Left ventricle myocardium inferior (tissue), 1 donor: ENCODE measurements at regions not wholly inside any gene's neighbourhood (a gene's known extent, or its start where the extent isn't known, plus 50 kb on each side); places are given as distances from the start of the nearest gene placed in this dataset.

Source experiments
- DNase-seq: peaks from one replicate; pipeline ENCODE4 v3.0.0-alpha.2; 2020
- H3K27ac ChIP-seq: fragments of 200-600 bp; replicated peaks from 2 replicates; pipeline ENCODE4 v1.8.0; 2021
- H3K27me3 ChIP-seq: fragments of 200-600 bp; 2 replicates; pipeline ENCODE4 v1.8.0; 2021; ENCODE audit warnings: low read depth
- H3K36me3 ChIP-seq: fragments of 200-600 bp; 2 replicates; pipeline ENCODE4 v1.8.0; 2021
- H3K4me1 ChIP-seq: fragments of 200-600 bp; 2 replicates; pipeline ENCODE4 v1.8.0; 2021
- H3K4me3 ChIP-seq: fragments of 200-600 bp; 2 replicates; pipeline ENCODE4 v1.8.0; 2021; ENCODE audit warnings: mild to moderate bottlenecking, moderate library complexity
- H3K9me3 ChIP-seq: fragments of 200-600 bp; replicated peaks from 2 replicates; pipeline ENCODE4 v1.8.0; 2021
- intact Hi-C: fragments of 100-400 bp; cut with micrococcal nuclease; formaldehyde crosslinking; loops from one replicate; pipeline ENCODE4 v1.11.0; 2022
- TF ChIP-seq, protein P1 (sequence below): fragments of 200-600 bp; IDR thresholded peaks from 2 replicates; pipeline ENCODE4 v1.8.0; 2021; ENCODE audit warnings: antibody characterized with exemption, mild to moderate bottlenecking, borderline replicate concordance
- donor health status: DM: no; HTN: yes; CAD: no; lungs with severe emphysema.

DNA sequence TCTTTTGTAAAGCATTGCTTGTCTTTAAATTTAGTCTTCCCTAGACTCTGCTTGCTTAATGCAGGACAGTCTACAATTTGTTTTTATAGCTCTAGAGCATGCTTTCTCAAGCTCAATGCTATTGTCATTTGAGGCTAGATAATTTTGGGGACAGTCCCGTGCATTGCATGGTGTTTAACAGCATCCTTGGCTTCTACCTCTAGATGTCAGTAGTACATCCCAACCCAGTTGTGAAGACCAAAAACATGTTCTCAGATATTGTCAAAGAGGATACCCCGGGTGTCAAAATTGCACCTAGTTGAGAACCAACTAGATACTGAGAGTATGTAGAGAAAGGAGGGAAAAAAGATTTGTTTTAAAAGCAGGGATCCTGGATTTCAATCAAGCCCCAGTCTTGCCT lies 277.5 kb downstream of the CEMIP2 start:
- H3K27me3 ChIP-seq = peaks cover 18% of the 10 kb centered on the region
- H3K9me3 ChIP-seq = no peaks in the 10 kb centered on the region
- H3K27ac ChIP-seq = no peak overlapping the region
- no peak for DNase-seq
- no peaks in the 10 kb centered on the region for H3K4me1 ChIP-seq
- no peaks in the 10 kb centered on the region for H3K36me3 ChIP-seq
- H3K4me3 ChIP-seq = no peak overlapping the region
- TF ChIP-seq, protein P1, sequence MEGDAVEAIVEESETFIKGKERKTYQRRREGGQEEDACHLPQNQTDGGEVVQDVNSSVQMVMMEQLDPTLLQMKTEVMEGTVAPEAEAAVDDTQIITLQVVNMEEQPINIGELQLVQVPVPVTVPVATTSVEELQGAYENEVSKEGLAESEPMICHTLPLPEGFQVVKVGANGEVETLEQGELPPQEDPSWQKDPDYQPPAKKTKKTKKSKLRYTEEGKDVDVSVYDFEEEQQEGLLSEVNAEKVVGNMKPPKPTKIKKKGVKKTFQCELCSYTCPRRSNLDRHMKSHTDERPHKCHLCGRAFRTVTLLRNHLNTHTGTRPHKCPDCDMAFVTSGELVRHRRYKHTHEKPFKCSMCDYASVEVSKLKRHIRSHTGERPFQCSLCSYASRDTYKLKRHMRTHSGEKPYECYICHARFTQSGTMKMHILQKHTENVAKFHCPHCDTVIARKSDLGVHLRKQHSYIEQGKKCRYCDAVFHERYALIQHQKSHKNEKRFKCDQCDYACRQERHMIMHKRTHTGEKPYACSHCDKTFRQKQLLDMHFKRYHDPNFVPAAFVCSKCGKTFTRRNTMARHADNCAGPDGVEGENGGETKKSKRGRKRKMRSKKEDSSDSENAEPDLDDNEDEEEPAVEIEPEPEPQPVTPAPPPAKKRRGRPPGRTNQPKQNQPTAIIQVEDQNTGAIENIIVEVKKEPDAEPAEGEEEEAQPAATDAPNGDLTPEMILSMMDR = peak; percentile 28
- intact Hi-C loops = no loop called here

- TF ChIP-seq, protein P1 = no peak
- Histone ChIP-seq H3K27me3 (peaks cover 18% of the 10 kb centered on the region), H3K4me1 (no peaks in the 10 kb centered on the region), H3K9me3 (no peaks in the 10 kb centered on the region), H3K27ac (no peak overlapping the region), H3K4me3 (no peak overlapping the region), H3K36me3 (no peaks in the 10 kb centered on the region)
- intact Hi-C loops = no loop called here
- peak; percentile 14 for DNase-seq
These were observed 281.3 kb downstream of the CEMIP2 start for GRCh38 chr9:71487061-71487460.

DNA sequence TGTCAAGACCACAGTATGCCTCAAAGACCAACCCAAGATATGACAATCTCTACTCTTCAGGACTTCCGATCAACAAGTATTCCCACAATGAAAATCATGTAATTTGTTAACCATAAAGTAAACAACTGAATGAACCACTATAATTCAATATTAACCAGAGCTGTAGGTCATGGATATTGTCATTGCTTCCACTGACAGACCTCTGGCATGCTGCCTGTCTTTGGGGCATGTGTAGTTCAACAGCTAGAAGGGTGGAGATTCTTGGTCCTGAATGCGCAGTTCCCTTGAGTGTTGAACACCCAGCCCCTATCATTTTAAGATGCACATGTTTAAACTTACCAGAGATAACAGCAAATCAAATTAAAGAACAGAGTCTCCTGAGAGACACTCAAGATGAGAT lies 283.0 kb downstream of the CEMIP2 start:
- DNase-seq = no peak
- Histone ChIP-seq H3K9me3 (no peaks in the 10 kb centered on the region), H3K27me3 (peaks cover 18% of the 10 kb centered on the region), H3K36me3 (no peaks in the 10 kb centered on the region), H3K4me3 (no peak overlapping the region), H3K27ac (no peak overlapping the region), H3K4me1 (no peaks in the 10 kb centered on the region)
- TF ChIP-seq, protein P1 = no peak
- intact Hi-C loops = no loop called here

DNA sequence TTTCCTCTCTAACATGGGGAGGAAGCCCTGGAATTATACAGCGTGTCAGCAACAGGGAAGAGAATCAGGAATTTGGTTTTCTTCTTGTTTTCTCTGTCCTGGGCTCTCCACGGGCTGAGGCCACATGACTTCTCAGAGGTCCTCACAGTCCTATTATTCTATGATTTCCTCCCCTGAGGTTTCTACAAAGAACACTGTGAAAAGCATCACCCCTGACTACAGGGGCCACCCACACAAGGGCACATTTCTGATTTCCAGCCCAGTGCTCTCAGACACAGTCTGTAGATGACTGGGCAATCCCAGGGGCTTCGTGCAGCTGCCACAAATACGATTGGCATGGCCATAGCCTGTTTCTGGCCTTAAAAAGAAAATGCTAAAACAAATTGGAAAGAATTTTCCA lies 284.9 kb downstream of the CEMIP2 start:
- no peak overlapping the region for H3K4me3 ChIP-seq
- H3K36me3 ChIP-seq = no peaks in the 10 kb centered on the region
- H3K4me1 ChIP-seq = no peaks in the 10 kb centered on the region
- TF ChIP-seq, protein P1 = no peak
- H3K27ac ChIP-seq = no peak overlapping the region
- DNase-seq = no peak
- no peaks in the 10 kb centered on the region for H3K9me3 ChIP-seq
- intact Hi-C loops = no loop called here
- H3K27me3 ChIP-seq = peaks cover 10% of the 10 kb centered on the region

GRCh38 chr9:71479621-71480020 lies 288.7 kb downstream of the CEMIP2 start:
- Histone ChIP-seq H3K9me3 (no peaks in the 10 kb centered on the region), H3K36me3 (no peaks in the 10 kb centered on the region), H3K4me1 (no peaks in the 10 kb centered on the region), H3K27me3 (no peaks in the 10 kb centered on the region), H3K27ac (no peak overlapping the region), H3K4me3 (no peak overlapping the region)
- DNase-seq = no peak
- TF ChIP-seq, protein P1 = no peak
- intact Hi-C loops = no loop called here

DNA sequence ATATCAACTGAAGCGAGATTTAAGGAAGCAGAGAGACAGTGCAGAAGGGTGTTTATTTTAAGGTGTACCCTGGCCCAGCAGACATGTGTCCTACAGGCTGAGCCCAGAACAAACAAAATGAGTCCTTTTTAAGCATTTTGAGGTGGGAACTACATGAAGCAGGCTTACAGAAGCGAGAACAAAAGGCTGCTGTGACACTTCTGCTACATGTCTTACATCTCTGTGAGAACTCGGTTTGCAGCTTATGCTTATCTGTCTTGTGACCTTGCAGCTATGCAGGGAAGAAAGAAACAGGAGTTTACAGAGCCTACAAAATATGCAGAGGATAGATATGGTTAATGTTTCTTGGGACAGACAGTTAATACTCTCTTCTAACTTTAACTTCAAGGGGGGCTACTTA lies 295.9 kb downstream of the CEMIP2 start:
- H3K27ac ChIP-seq = no peak overlapping the region
- no peaks in the 10 kb centered on the region for H3K4me1 ChIP-seq
- intact Hi-C loops = no loop called here
- TF ChIP-seq, protein P1 = no peak
- no peak overlapping the region for H3K4me3 ChIP-seq
- peaks cover 5% of the 10 kb centered on the region for H3K27me3 ChIP-seq
- H3K36me3 ChIP-seq = no peaks in the 10 kb centered on the region
- no peak for DNase-seq
- H3K9me3 ChIP-seq = peaks cover 9% of the 10 kb centered on the region
